Pancreas (tissue), 10 donors: ENCODE measurements at regions not wholly inside any gene's neighbourhood (a gene's known extent, or its start where the extent isn't known, plus 50 kb on each side); places are given as distances from the start of the nearest gene placed in this dataset.

Experiments used
- ATAC-seq, 4 donors: fragments of 200-7000 bp; cut with Tn5 transposase; one replicate each; pipeline versions ENCODE4 v1.8.0 to v1.9.1; 2020; ENCODE audit warnings: mild to moderate bottlenecking in 4 of 4, moderate library complexity in 4 of 4
- DNase-seq, 6 donors: peaks; one replicate each; pipeline ENCODE4 v3.0.0-alpha.2; 2020
- FAIRE-seq: peaks from 2 replicates; lab custom pipeline; 2012; peaks lifted over from hg19 to GRCh38; lab: Jason Lieb, UNC
- H3K27ac ChIP-seq, 4 donors: fragments of 200-600 bp; sonication (generic); 1 replicate in 3 of 4; 2 replicates in 1 of 4; pipeline versions ENCODE4 v1.5.0 to v1.8.0; 2020
- H3K27me3 ChIP-seq, 4 donors: fragments of 200-600 bp; one replicate each; pipeline ENCODE4 v1.8.0; 2021
- H3K36me3 ChIP-seq, 3 donors: fragments of 200-600 bp; sonication (generic) in 1 of 3; one replicate each; pipeline versions ENCODE4 v1.5.0 to v1.8.0; 2020 to 2021
- H3K4me1 ChIP-seq, 3 donors: fragments of 200-600 bp; one replicate each; pipeline ENCODE4 v1.8.0; 2021
- H3K4me3 ChIP-seq, 4 donors: fragments of 200-600 bp; sonication (generic) in 2 of 4; one replicate each; pipeline versions ENCODE4 v1.5.0 to v1.8.0; 2020 to 2021
- H3K9me3 ChIP-seq, 4 donors: fragments of 200-600 bp; one replicate each; pipeline ENCODE4 v1.8.0; 2021
- CTCF ChIP-seq, 4 donors: fragments of 200-600 bp; sonication (generic) in 3 of 4; IDR thresholded peaks; one replicate each; pipeline versions ENCODE4 v1.5.0 to v1.8.0; 2021; ENCODE audit warnings: antibody characterized with exemption in 4 of 4
- WGBS, 2 donors: extraction: QIAGEN DNeasy Blood & Tissue Kit; methylation state at CpG; one replicate each; pipeline ENCODE4 v1.1.7; 2013; 5-methylcytosine and 5-hydroxymethylcytosine counted together
- intact Hi-C, 3 donors: fragments of 100-400 bp; cut with DNase I; formaldehyde crosslinking; loops; one replicate each; pipeline versions ENCODE4 v1.11.1 to v1.14.2; 2022
- donor health status: healthy with polysubstance abuse.
- donor health status: DM: no; HTN: no; CAD: no; lungs with moderate emphysema.
- donor health status: DM: no; HTN: no; CAD: no.
- donor health status: control.
- donor health status: control.
- donor health status: Bipolar disorder and iron deficiency.
- donor health status: DM: yes; HTN: yes; CAD: no.
- donor health status: DM: no; HTN: no; CAD: no.
- donor health status: DM: no; HTN: no; CAD: no.
- donor health status: DM: yes; HTN: yes; CAD: no.

GRCh38 chr12:116393859-116394650, 116.6 kb upstream of the MED13L start:
- no peaks in the 10 kb centered on the region for H3K36me3 ChIP-seq
- 92% methylated on average over 14 of the region's 14 CpGs for WGBS, 2 donors
- peaks cover 0 to 12% (median 4%) of the 10 kb centered on the region in 3 donors for H3K4me1 ChIP-seq
- DNase-seq (no peak), FAIRE-seq (no peak), ATAC-seq (no peak)
- intact Hi-C loops, result no loop called here
- no peak overlapping the region for H3K4me3 ChIP-seq
- H3K27me3 ChIP-seq, result no peaks in the 10 kb centered on the region
- no peaks in the 10 kb centered on the region for H3K9me3 ChIP-seq
- no peak overlapping the region for H3K27ac ChIP-seq
- TF ChIP-seq CTCF (IDR thresholded peaks at IDR 0.05), result no peak

GRCh38 chr12:116395396-116395795, 117.9 kb upstream of the MED13L start:
- no peaks in the 10 kb centered on the region for H3K9me3 ChIP-seq
- H3K27ac ChIP-seq, result no peak overlapping the region
- no peaks in the 10 kb centered on the region for H3K27me3 ChIP-seq
- 0 to 51% methylated on average over 1 of the region's 1 CpG for WGBS, 2 donors
- H3K36me3 ChIP-seq, result no peaks in the 10 kb centered on the region
- H3K4me1 ChIP-seq, result peaks cover 0 to 2% (median under 1%) of the 10 kb centered on the region in 3 donors
- ATAC-seq (no peak), FAIRE-seq (no peak), DNase-seq (no peak)
- intact Hi-C loops, result no loop called here
- H3K4me3 ChIP-seq, result no peak overlapping the region
- TF ChIP-seq CTCF (IDR thresholded peaks at IDR 0.05), result no peak

GRCh38 chr12:116397148-116397547, 119.7 kb upstream of the MED13L start:
- no peaks in the 10 kb centered on the region for H3K27me3 ChIP-seq
- no peak overlapping the region for H3K27ac ChIP-seq
- no peak for DNase-seq
- no peak overlapping the region for H3K4me3 ChIP-seq
- intact Hi-C loops, result no loop called here
- 60 to 79% methylated on average over 3 of the region's 3 CpGs for WGBS, 2 donors
- no peaks in the 10 kb centered on the region for H3K4me1 ChIP-seq
- no peak for FAIRE-seq
- ATAC-seq, result no peak
- no peaks in the 10 kb centered on the region for H3K36me3 ChIP-seq
- no peak for TF ChIP-seq CTCF (IDR thresholded peaks at IDR 0.05)
- H3K9me3 ChIP-seq, result no peaks in the 10 kb centered on the region

- no peaks in the 10 kb centered on the region for H3K27me3 ChIP-seq
- ATAC-seq (no peak), DNase-seq (no peak), FAIRE-seq (no peak)
- TF ChIP-seq CTCF (IDR thresholded peaks at IDR 0.05), result no peak
- H3K4me3 ChIP-seq, result no peak overlapping the region
- intact Hi-C loops, result no loop called here
- H3K4me1 ChIP-seq, result no peaks in the 10 kb centered on the region
- no peaks in the 10 kb centered on the region for H3K9me3 ChIP-seq
- no peak overlapping the region for H3K27ac ChIP-seq
- no peaks in the 10 kb centered on the region for H3K36me3 ChIP-seq
Measured at GRCh38 chr12:116398193-116398592, 120.7 kb upstream of the MED13L start.

GRCh38 chr12:116399055-116399454, 121.6 kb upstream of the MED13L start:
- ATAC-seq, result no peak
- Histone ChIP-seq H3K9me3 (no peaks in the 10 kb centered on the region), H3K27me3 (no peaks in the 10 kb centered on the region), H3K4me1 (no peaks in the 10 kb centered on the region), H3K27ac (no peak overlapping the region), H3K36me3 (no peaks in the 10 kb centered on the region), H3K4me3 (no peak overlapping the region)
- DNase-seq, result no peak
- FAIRE-seq, result no peak
- 78 to 88% methylated on average over 1 of the region's 1 CpG for WGBS, 2 donors
- intact Hi-C loops, result no loop called here
- TF ChIP-seq CTCF (IDR thresholded peaks at IDR 0.05), result no peak
